ENCODE measurements at regions not wholly inside any gene's neighbourhood (a gene's known extent, or its start where the extent isn't known, plus 50 kb on each side); places are given as distances from the start of the nearest gene placed in this dataset.

DNA sequence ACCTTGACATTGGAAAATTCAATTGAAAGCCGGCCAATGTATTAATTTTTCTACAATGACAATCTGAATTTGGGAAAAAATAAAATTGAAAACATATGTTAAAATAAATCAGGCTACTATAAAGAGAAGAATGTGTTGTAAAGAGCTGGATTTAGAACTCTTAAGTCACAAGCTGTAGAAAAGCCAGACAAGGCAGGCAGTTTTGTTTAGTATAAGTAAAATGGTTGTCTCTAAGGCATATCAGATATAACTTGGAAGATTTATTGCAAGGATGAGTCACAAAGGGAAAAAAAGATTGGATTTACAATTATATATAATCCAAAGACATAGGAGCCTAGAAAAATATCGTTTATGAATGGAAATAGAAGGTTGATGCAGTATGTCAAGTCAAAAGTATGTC lies 549.1 kb upstream of the EPHA5 start:
- TF ChIP-seq, protein P1, sequence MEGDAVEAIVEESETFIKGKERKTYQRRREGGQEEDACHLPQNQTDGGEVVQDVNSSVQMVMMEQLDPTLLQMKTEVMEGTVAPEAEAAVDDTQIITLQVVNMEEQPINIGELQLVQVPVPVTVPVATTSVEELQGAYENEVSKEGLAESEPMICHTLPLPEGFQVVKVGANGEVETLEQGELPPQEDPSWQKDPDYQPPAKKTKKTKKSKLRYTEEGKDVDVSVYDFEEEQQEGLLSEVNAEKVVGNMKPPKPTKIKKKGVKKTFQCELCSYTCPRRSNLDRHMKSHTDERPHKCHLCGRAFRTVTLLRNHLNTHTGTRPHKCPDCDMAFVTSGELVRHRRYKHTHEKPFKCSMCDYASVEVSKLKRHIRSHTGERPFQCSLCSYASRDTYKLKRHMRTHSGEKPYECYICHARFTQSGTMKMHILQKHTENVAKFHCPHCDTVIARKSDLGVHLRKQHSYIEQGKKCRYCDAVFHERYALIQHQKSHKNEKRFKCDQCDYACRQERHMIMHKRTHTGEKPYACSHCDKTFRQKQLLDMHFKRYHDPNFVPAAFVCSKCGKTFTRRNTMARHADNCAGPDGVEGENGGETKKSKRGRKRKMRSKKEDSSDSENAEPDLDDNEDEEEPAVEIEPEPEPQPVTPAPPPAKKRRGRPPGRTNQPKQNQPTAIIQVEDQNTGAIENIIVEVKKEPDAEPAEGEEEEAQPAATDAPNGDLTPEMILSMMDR (conservative IDR thresholded peaks at IDR 0.05) = no peak
- H3K27ac ChIP-seq = no peak overlapping the region

DNA sequence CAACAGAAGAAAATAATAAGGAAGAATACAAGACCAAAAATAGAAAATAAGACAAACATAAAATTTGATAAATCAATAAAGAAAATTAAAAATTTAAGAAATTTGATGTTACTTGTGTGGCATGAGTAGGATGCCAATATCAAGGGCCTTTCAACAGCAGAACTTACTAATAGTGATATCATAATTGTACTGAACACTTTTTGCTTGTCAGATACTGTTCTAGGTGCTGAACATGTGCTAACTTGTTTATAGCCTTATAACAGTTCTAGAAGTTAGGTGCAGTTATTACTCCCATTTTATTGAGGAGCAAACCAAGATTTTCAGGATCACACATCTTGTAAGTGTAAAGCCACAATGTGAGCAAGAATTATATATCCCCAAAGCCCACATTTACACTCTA lies 546.0 kb upstream of the EPHA5 start:
- H3K27ac ChIP-seq = no peak overlapping the region
- TF ChIP-seq, protein P1 (conservative IDR thresholded peaks at IDR 0.05) = no peak

DNA sequence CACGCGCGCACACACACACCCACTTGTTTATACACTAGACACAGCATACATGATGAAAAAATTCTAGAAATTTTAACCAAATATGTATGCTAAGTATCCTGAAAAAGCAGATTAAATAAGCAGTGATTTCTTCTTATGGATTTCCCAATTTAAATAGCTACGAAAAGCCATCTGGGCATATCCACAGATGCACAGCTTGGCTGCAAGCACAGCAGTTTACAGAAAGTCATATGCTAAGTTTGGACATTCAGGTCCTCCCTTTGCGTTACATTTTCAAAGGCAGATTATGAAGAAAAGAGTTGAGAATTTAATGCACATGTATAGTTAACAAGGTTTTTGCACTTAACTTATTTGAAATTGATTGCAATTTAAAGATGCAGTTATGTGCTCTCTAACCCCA lies 542.2 kb upstream of the EPHA5 start:
- TF ChIP-seq, protein P1 (conservative IDR thresholded peaks at IDR 0.05) = no peak
- no peak overlapping the region for H3K27ac ChIP-seq

DNA sequence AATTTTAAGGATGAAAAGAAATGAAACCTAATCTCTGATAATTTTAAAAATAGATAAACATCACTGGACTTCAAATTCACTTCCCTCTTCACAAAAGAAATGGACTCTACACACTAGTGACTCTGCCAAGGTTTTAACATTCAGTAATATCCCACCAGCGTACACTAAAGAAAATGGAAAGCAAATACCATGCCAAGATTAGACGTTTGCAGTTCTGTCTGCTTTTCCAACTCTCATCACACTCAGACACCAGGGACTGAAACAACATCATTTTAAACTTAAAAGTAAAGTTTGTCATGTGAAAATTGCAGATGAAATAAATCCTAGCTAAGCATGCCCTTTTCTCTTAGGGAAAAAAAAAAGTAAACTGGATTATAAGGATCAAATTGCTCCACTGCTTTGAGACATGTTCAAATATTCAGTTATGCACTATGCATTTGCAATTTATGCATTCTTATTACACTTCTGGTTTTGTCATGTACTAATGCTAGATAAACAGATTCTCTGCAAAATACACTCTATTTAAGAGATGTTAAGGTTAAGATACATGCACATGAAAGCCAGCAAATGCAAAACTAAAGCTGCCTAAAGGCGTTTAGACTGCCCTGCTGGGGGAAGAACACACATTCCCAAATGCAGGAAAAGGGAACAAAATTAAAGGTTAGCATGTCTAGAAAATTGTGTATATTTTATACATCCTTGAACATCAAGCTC lies 534.4 kb upstream of the EPHA5 start:
- TF ChIP-seq, protein P1 (conservative IDR thresholded peaks at IDR 0.05) = no peak
- H3K27ac ChIP-seq = no peak overlapping the region

DNA sequence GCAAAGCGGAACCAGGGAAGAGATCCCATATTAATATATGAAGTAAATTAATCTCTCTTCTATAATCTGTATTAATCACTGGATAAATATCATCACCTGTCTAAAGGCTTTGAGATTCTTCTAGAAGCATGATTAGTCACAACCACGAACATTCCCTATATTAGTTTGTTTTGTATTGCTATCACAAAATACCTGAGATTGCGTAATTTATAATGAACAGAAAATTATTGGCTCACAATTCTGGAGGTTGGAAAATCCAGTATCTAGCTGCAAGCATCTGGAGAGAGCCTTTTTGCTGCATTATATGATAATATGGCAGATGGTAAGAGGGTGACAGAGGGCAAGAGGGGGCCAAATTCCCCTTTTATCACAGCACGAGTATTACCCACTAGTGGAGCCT lies 532.6 kb upstream of the EPHA5 start:
- TF ChIP-seq, protein P1 (conservative IDR thresholded peaks at IDR 0.05) = no peak
- H3K27ac ChIP-seq = no peak overlapping the region

DNA sequence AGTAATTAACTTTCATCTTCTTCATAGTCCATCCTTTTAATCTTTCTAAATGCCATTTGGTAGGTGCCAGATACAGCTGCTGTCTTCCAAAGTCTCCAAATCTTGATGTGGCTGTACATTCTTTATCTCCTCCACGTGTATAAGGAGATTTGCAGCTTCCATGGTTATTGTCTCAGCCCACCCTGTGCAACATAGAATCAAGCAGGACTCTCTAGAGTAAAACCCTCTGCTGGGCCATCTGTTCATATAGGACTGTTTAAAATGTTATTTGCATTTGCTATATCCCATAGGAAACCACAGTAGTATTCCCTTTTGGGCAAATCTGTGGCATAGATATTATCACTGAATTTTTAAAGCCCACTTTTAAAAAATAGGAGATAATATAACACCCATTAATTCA lies 527.2 kb upstream of the EPHA5 start:
- no peak overlapping the region for H3K27ac ChIP-seq
- TF ChIP-seq, protein P1 (conservative IDR thresholded peaks at IDR 0.05) = no peak

DNA sequence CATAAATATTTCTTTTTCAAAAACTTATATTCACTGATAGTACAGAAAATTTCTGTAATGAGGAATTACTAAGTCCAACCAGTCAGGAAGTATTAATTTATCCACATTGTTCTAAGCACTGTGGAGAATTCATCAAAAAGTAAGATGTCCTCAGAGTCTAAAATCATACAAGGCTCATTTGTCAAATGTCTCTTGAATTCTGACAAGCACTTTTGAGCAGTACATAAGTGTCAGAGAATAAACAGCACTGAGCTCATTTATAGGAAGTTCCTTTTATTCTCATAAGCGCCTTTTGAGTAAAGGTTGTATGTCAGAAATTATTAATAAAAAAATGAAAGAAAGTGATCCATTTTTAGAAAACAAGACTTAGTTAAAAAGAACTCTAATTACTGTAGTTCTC lies 523.2 kb upstream of the EPHA5 start:
- H3K27ac ChIP-seq = no peak overlapping the region
- TF ChIP-seq, protein P1 (conservative IDR thresholded peaks at IDR 0.05) = no peak
